SK-N-MC (cell line): ENCODE measurements at regions not wholly inside any gene's neighbourhood (a gene's known extent, or its start where the extent isn't known, plus 50 kb on each side); places are given as distances from the start of the nearest gene placed in this dataset.

Source experiments
- EZH2 ChIP-seq: fragments of 200-600 bp; sonication (generic); IDR thresholded peaks from one replicate; pipeline ENCODE4 v1.6.1; 2017; ENCODE audit warnings: antibody characterized with exemption
- POLR2AphosphoS5 ChIP-seq: IDR thresholded peaks from 2 replicates; pipeline ENCODE4 v1.6.1; 2012; ENCODE audit warnings: mild to moderate bottlenecking, low read depth, low read length, borderline replicate concordance

- TF ChIP-seq EZH2 (no peak), POLR2AphosphoS5 (no peak)
Measured at GRCh38 chr6:14258117-14258516, 140.5 kb downstream of the CD83 start.
